Upper lobe of left lung (tissue), 6 donors: ENCODE measurements at regions not wholly inside any gene's neighbourhood (a gene's known extent, or its start where the extent isn't known, plus 50 kb on each side); places are given as distances from the start of the nearest gene placed in this dataset.
A peak's percentile ranks its signal among the peaks of the same experiment; 100 is the strongest.

Experiments used
- ATAC-seq, 2 donors: fragments of 200-7000 bp; cut with Tn5 transposase; one replicate each; pipeline ENCODE4 v1.9.1; 2022; ENCODE audit warnings: mild to moderate bottlenecking in 2 of 2, moderate library complexity in 2 of 2; ENCODE audit not compliant: low FRiP score in 2 of 2
- DNase-seq, 2 donors: peaks; one replicate each; pipeline ENCODE4 v3.0.0-alpha.2; 2019 to 2020
- H3K27ac ChIP-seq, 4 donors: fragments of 200-600 bp; sonication (generic); one replicate each; pipeline ENCODE4 v1.5.1; 2016 to 2019
- H3K27me3 ChIP-seq, 4 donors: fragments of 200-600 bp; sonication (generic); one replicate each; pipeline ENCODE4 v1.5.1; 2017 to 2019
- H3K36me3 ChIP-seq, 4 donors: fragments of 200-600 bp; sonication (generic); one replicate each; pipeline ENCODE4 v1.5.1; 2016 to 2019
- H3K4me1 ChIP-seq, 4 donors: fragments of 200-600 bp; sonication (generic); one replicate each; pipeline ENCODE4 v1.5.1; 2018 to 2019
- H3K4me3 ChIP-seq, 4 donors: fragments of 200-600 bp; sonication (generic); one replicate each; pipeline ENCODE4 v1.5.1; 2017 to 2019; ENCODE audit warnings: mild to moderate bottlenecking in 2 of 4, moderate library complexity in 1 of 4
- H3K9me3 ChIP-seq, 4 donors: fragments of 200-600 bp; sonication (generic); one replicate each; pipeline ENCODE4 v1.5.1; 2018 to 2019
- EP300 ChIP-seq, 4 donors: sonication (generic); formaldehyde crosslinking; IDR thresholded peaks; one replicate each; pipeline ENCODE4 v1.5.1; 2017; ENCODE audit warnings: antibody characterized with exemption in 4 of 4, control low read depth in 2 of 4
- POLR2A ChIP-seq, 4 donors: fragments of 450-650 bp; IDR thresholded peaks; one replicate each; pipeline ENCODE4 v1.5.1; 2016 to 2017; ENCODE audit warnings: antibody characterized with exemption in 4 of 4, mild to moderate bottlenecking in 2 of 4
- POLR2AphosphoS5 ChIP-seq, 2 donors: sonication (generic); formaldehyde crosslinking; IDR thresholded peaks; one replicate each; pipeline ENCODE4 v1.5.1; 2017; ENCODE audit warnings: antibody characterized with exemption in 2 of 2
- WGBS, 2 donors: methylation state at CpG; one replicate each; pipeline ENCODE4 v1.1.5; 2017 to 2018; 5-methylcytosine and 5-hydroxymethylcytosine counted together
- TF ChIP-seq, protein P1 (sequence below), 6 experiments: fragments of 450-650 bp in 4 of 6; fragments of 200-600 bp in 2 of 6; sonication (generic) in 2 of 6; IDR thresholded peaks; one replicate each; pipeline ENCODE4 v1.5.1; 2016 to 2019; ENCODE audit warnings: antibody characterized with exemption in 6 of 6
- donor health status: DM: no; HTN: no; CAD: no; lungs with moderate emphysema.
- donor health status: DM: no; HTN: yes; CAD: no; lungs with severe emphysema.

DNA sequence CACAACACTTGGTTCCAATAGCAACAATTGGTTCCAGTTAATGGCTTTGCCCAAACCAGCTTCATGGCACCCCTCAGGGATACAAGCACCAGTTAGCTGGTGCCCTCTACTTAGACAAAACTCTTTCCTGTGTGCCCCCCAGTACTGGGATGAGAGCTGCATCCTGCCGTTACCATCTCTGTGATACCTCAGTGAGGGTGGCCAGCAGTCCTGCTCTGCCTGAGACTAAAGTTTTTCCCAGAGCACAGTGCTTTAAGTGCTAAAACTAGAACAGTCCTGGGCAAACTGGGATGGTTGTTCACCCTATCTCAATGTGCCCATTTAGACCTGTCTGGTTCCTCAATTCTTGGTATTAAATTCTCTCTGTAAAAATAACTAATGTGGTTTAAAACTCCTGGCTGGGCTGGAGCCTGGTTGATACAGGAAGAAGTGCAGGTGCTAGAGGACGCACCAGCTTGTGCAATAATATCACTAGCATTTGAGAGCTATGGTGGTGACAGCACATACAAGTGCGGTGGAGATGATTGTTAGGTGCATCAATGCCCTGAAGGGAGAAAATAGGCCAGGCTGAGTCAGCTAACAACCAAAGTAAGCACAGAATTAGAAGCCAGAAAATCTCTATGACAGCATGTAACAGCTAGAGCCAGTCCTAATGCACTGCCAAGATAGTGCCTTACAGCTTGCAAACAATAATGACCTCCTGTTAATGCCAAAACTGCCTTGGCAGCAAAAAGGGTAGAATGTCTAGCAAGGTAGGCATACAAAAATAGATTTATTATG is 179.8 kb upstream of the GALNT2 start:
- 82 to 83% methylated on average over 3 of the region's 3 CpGs for WGBS, 2 donors
- Histone ChIP-seq H3K36me3 (no peaks in the 10 kb centered on the region), H3K27me3 (no peaks in the 10 kb centered on the region), H3K4me1 (no peaks in the 10 kb centered on the region), H3K27ac (no peak overlapping the region), H3K4me3 (no peak overlapping the region), H3K9me3 (no peaks in the 10 kb centered on the region)
- DNase-seq (no peak), ATAC-seq (no peak)
- TF ChIP-seq POLR2AphosphoS5 (IDR thresholded peaks at IDR 0.05) (no peak), POLR2A (IDR thresholded peaks at IDR 0.05) (no peak), EP300 (IDR thresholded peaks at IDR 0.05) (no peak)
- TF ChIP-seq, protein P1, sequence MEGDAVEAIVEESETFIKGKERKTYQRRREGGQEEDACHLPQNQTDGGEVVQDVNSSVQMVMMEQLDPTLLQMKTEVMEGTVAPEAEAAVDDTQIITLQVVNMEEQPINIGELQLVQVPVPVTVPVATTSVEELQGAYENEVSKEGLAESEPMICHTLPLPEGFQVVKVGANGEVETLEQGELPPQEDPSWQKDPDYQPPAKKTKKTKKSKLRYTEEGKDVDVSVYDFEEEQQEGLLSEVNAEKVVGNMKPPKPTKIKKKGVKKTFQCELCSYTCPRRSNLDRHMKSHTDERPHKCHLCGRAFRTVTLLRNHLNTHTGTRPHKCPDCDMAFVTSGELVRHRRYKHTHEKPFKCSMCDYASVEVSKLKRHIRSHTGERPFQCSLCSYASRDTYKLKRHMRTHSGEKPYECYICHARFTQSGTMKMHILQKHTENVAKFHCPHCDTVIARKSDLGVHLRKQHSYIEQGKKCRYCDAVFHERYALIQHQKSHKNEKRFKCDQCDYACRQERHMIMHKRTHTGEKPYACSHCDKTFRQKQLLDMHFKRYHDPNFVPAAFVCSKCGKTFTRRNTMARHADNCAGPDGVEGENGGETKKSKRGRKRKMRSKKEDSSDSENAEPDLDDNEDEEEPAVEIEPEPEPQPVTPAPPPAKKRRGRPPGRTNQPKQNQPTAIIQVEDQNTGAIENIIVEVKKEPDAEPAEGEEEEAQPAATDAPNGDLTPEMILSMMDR (IDR thresholded peaks at IDR 0.05): no peak

DNA sequence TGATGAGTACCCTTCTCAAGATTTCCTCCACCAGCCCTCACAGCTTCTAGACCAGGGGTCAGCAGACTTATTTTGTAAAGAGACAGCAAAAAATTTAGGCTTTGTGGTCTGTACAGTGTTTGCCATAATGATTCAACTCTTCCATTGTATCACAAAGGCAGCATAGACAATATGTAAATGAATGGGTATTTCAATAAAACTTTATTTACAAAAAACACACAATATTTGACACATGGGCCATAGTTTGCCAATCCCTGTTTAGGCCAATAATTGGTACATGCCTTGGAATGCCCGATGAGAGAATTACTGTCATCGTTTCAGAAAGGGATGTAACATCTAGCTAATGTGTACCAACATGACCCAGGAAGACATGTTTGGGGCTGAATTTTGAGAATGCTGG is 178.9 kb upstream of the GALNT2 start:
- Histone ChIP-seq H3K27ac (no peak overlapping the region), H3K9me3 (no peaks in the 10 kb centered on the region), H3K36me3 (no peaks in the 10 kb centered on the region), H3K27me3 (no peaks in the 10 kb centered on the region), H3K4me3 (no peak overlapping the region), H3K4me1 (no peaks in the 10 kb centered on the region)
- ATAC-seq: no peak
- 94 to 97% methylated on average over 2 of the region's 2 CpGs for WGBS, 2 donors
- TF ChIP-seq POLR2AphosphoS5 (IDR thresholded peaks at IDR 0.05): no peak
- TF ChIP-seq POLR2A (IDR thresholded peaks at IDR 0.05): no peak
- TF ChIP-seq, protein P1 (IDR thresholded peaks at IDR 0.05): no peak
- no peak for TF ChIP-seq EP300 (IDR thresholded peaks at IDR 0.05)
- no peak for DNase-seq

DNA sequence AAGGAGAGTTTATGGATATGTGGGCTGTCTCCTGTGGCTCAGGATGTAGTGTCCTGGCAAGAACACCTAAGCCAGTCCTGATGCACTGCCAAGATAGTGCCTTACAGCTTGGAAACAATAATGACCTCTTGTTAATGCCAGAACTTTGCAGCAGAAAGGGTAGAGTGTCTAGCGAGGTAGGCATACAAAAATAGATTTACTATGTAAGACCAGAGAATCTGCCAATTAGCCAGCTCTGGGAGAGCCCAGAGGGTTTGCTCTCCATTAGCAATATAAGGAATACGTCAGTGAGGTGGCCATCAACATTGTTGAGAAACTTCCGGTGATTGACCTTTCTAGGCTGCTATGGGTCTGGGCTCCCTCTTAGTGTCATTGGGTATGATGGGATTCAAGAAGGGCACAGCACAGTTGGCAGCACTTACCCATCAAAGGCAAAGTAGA is 178.5 kb upstream of the GALNT2 start:
- ATAC-seq: no peak
- no peak overlapping the region for H3K27ac ChIP-seq
- no peak overlapping the region for H3K4me3 ChIP-seq
- no peaks in the 10 kb centered on the region for H3K9me3 ChIP-seq
- TF ChIP-seq POLR2AphosphoS5 (IDR thresholded peaks at IDR 0.05) (no peak), EP300 (IDR thresholded peaks at IDR 0.05) (no peak), POLR2A (IDR thresholded peaks at IDR 0.05) (no peak)
- TF ChIP-seq, protein P1 (IDR thresholded peaks at IDR 0.05): no peak
- H3K36me3 ChIP-seq: no peaks in the 10 kb centered on the region
- H3K27me3 ChIP-seq: no peaks in the 10 kb centered on the region
- 79 to 89% methylated on average over 3 of the region's 3 CpGs for WGBS, 2 donors
- no peak for DNase-seq
- no peaks in the 10 kb centered on the region for H3K4me1 ChIP-seq

DNA sequence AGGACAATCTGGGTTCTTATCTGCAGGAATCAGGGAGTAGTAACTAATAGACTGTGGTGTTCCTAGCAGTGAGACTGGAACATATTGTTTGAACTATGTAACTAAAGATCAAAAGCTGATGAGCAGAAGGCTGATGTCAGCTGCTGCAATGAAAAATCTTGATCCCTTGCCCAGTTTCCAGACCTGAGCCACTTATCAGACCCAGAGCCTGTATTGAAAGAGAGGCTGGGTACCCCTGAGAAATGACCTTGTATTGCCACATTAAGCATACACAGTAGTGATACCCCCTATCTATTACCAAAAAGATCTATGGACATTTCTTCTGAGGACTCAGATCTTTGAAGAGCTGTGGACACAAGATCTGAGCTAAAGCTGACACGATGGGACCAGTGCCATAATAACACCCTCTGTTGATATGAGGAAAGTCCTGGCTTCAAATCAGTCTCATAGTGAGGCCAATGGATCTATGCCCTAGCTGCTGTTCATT is 178.0 kb upstream of the GALNT2 start:
- no peak for DNase-seq
- Histone ChIP-seq H3K9me3 (no peaks in the 10 kb centered on the region), H3K4me3 (no peak overlapping the region), H3K36me3 (no peaks in the 10 kb centered on the region), H3K27ac (no peak overlapping the region), H3K27me3 (no peaks in the 10 kb centered on the region), H3K4me1 (no peaks in the 10 kb centered on the region)
- ATAC-seq: peak in 1 of 2 donors; percentile 70
- 25 to 62% methylated on average over 1 of the region's 1 CpG for WGBS, 2 donors
- TF ChIP-seq EP300 (IDR thresholded peaks at IDR 0.05): no peak
- TF ChIP-seq, protein P1 (IDR thresholded peaks at IDR 0.05): no peak

DNA sequence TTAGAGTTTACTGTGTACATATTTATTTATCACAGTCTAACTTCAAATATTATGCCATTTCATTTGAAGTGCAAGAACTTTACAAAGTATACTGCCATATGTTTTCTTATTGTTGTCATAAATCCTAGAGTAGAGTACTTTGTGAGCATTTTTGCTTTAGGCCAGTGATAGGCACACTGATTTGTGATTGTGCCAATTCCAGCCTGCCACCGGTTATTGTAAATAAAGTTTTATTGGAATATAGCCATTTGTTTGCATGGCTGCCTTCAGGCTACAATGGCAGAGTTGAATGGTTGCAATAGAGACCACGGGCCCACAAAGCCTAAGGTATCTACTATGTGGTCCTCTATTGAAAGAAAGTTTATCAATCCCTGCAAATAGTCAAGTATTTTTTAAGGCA is 175.8 kb upstream of the GALNT2 start:
- no peaks in the 10 kb centered on the region for H3K36me3 ChIP-seq
- 85 to 91% methylated on average over 2 of the region's 2 CpGs for WGBS, 2 donors
- ATAC-seq: no peak
- H3K4me1 ChIP-seq: no peaks in the 10 kb centered on the region
- H3K27me3 ChIP-seq: no peaks in the 10 kb centered on the region
- no peak overlapping the region for H3K4me3 ChIP-seq
- TF ChIP-seq POLR2AphosphoS5 (IDR thresholded peaks at IDR 0.05): no peak
- TF ChIP-seq EP300 (IDR thresholded peaks at IDR 0.05): no peak
- no peak for TF ChIP-seq POLR2A (IDR thresholded peaks at IDR 0.05)
- TF ChIP-seq, protein P1 (IDR thresholded peaks at IDR 0.05): no peak
- H3K27ac ChIP-seq: no peak overlapping the region
- DNase-seq: no peak
- H3K9me3 ChIP-seq: no peaks in the 10 kb centered on the region
